ENCODE measurements at regions not wholly inside any gene's neighbourhood (a gene's known extent, or its start where the extent isn't known, plus 50 kb on each side); places are given as distances from the start of the nearest gene placed in this dataset.
"Not testable (repeated sequence)": the region's sequence is repeated elsewhere in the genome, so short reads cannot be mapped to it uniquely, and the experiment has no call there.

DNA sequence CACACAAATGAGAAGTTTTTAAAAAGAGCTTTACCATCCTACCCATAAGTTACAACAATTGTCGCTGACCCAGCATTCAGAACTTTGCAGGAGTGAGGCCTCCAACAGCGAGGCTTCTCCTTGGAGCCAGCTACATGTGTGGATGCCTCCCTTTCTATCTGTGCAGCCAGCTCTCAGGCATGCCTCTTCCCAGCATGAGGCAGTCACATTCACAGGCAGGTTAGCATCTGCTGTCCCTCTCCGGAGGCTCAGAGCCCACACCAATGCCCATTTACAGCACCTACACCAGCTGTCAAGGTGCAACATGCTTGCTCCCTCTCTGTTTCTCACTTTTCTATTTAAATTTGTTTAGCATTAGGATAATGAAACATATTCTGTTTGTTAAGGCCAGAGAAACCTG lies 278.7 kb upstream of the PODXL start:
- H3K9me3 ChIP-seq, result no peaks in the 10 kb centered on the region
- no peak overlapping the region for H3K4me3 ChIP-seq
- no peak for TF ChIP-seq CTCF (IDR thresholded peaks at IDR 0.05)
- intact Hi-C loops (cut with DNase I), result no loop called here
- H3K27me3 ChIP-seq, result no peaks in the 10 kb centered on the region
- H3K36me3 ChIP-seq, result no peaks in the 10 kb centered on the region
- no peak overlapping the region for H3K27ac ChIP-seq
- no peaks in the 10 kb centered on the region for H3K4me1 ChIP-seq
- no peak for DNase-seq (ENCODE audit: low spot score in 2 of 2)

DNA sequence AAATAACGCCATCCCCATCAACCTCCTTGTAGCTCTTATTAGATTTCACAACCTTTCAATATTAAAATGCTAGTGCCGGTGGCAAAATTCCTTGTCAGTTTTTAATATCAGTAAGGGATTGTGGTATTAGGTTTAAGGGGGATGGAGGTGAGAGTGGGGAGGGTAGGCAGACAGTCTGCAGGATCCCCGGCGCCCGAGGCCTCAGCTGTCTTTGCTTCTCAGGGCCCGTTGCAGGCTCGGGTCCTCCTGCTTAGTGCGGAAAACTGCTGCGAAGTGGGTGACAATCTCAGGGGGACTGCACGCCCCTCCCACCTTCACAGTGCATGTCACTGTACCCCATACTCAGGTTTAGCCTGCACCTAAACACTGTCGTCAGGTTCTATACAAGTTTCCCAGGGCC lies 274.3 kb upstream of the PODXL start:
- no peak for DNase-seq (ENCODE audit: low spot score in 2 of 2)
- H3K4me1 ChIP-seq, result no peaks in the 10 kb centered on the region
- intact Hi-C loops (cut with DNase I), result no loop called here
- TF ChIP-seq CTCF (IDR thresholded peaks at IDR 0.05), result no peak
- H3K4me3 ChIP-seq, result no peak overlapping the region
- no peak overlapping the region for H3K27ac ChIP-seq
- no peaks in the 10 kb centered on the region for H3K36me3 ChIP-seq
- H3K27me3 ChIP-seq, result no peaks in the 10 kb centered on the region
- no peaks in the 10 kb centered on the region for H3K9me3 ChIP-seq

- no peaks in the 10 kb centered on the region for H3K27me3 ChIP-seq
- no peaks in the 10 kb centered on the region for H3K4me1 ChIP-seq
- intact Hi-C loops (cut with DNase I), result no loop called here
- TF ChIP-seq CTCF (IDR thresholded peaks at IDR 0.05), result no peak
- DNase-seq (ENCODE audit: low spot score in 2 of 2), result no peak
- H3K4me3 ChIP-seq, result no peak overlapping the region
- no peaks in the 10 kb centered on the region for H3K36me3 ChIP-seq
- no peak overlapping the region for H3K27ac ChIP-seq
- no peaks in the 10 kb centered on the region for H3K9me3 ChIP-seq
These were observed 273.6 kb upstream of the PODXL start for GRCh38 chr7:131829947-131830558.

- no peaks in the 10 kb centered on the region for H3K4me1 ChIP-seq
- intact Hi-C loops (cut with DNase I), result no loop called here
- H3K4me3 ChIP-seq, result no peak overlapping the region
- H3K9me3 ChIP-seq, result no peaks in the 10 kb centered on the region
- no peak for DNase-seq (ENCODE audit: low spot score in 2 of 2)
- no peaks in the 10 kb centered on the region for H3K36me3 ChIP-seq
- H3K27me3 ChIP-seq, result no peaks in the 10 kb centered on the region
- no peak overlapping the region for H3K27ac ChIP-seq
- TF ChIP-seq CTCF (IDR thresholded peaks at IDR 0.05), result no peak
These were observed 271.0 kb upstream of the PODXL start for GRCh38 chr7:131827421-131827820.

GRCh38 chr7:131826960-131827359 lies 270.5 kb upstream of the PODXL start:
- H3K36me3 ChIP-seq, result no peaks in the 10 kb centered on the region
- intact Hi-C loops (cut with DNase I), result no loop called here
- H3K27me3 ChIP-seq, result no peaks in the 10 kb centered on the region
- H3K9me3 ChIP-seq, result no peaks in the 10 kb centered on the region
- no peaks in the 10 kb centered on the region for H3K4me1 ChIP-seq
- H3K4me3 ChIP-seq, result no peak overlapping the region
- H3K27ac ChIP-seq, result no peak overlapping the region
- TF ChIP-seq CTCF (IDR thresholded peaks at IDR 0.05), result no peak
- no peak for DNase-seq (ENCODE audit: low spot score in 2 of 2)

DNA sequence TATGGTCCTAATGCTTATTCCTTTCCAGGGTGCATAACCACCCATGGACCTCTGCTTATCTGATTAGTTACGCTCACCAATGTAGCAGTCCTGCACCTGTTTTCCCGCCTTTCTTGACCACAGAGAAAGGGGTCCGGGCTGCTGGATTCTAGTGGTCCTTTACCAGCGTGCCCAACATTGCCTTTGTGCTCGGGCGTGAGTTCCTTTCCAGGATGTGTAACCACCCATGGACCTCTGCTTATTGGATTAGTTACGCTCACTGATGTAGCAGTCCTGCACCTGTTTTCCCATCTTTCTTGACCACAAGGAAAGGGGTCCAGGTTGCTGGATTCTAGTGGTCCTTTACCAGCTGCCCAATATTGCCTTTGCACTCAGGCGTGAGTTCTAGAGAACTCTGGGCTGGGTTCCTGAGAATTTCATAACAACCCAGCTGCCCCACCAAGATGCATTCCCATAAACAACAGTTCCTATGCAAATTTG lies 267.6 kb upstream of the PODXL start:
- intact Hi-C loops (cut with DNase I); H3K27me3 ChIP-seq; H3K9me3 ChIP-seq; DNase-seq (ENCODE audit: low spot score in 2 of 2); H3K4me1 ChIP-seq; H3K27ac ChIP-seq; H3K36me3 ChIP-seq; H3K4me3 ChIP-seq: not testable (repeated sequence)
